ENCODE measurements at regions not wholly inside any gene's neighbourhood (a gene's known extent, or its start where the extent isn't known, plus 50 kb on each side); places are given as distances from the start of the nearest gene placed in this dataset.

GRCh38 chr13:30559274-30559673, 58.4 kb upstream of the USPL1 start:
- no peak for DNase-seq (ENCODE audit: low read depth, low spot score)
- no peak overlapping the region for H2AFZ ChIP-seq (ENCODE audit: control insufficient read depth, low read length)
- no peaks in the 10 kb centered on the region for H4K20me1 ChIP-seq (ENCODE audit: control insufficient read depth, extremely low read depth, insufficient read depth, low read length)
- dilution Hi-C loops (cut with MboI; ENCODE audit: extremely low pct_ligation_motif_present, low sequenced_read_pairs): no loop called here
- no peaks in the 10 kb centered on the region for H3K79me2 ChIP-seq (ENCODE audit: control insufficient read depth, insufficient read depth, low read length)
- H3K9ac ChIP-seq (ENCODE audit: control insufficient read depth, extremely low read depth, insufficient read depth, low read length): no peak overlapping the region
- no peak for FAIRE-seq
- H3K4me1 ChIP-seq (ENCODE audit: control insufficient read depth, extremely low read depth, insufficient read depth, low read length): no peaks in the 10 kb centered on the region
- H3K4me2 ChIP-seq (ENCODE audit: control insufficient read depth, extremely low read depth, insufficient read depth, low read depth, low read length): no peak overlapping the region
- TF ChIP-seq, protein P1, sequence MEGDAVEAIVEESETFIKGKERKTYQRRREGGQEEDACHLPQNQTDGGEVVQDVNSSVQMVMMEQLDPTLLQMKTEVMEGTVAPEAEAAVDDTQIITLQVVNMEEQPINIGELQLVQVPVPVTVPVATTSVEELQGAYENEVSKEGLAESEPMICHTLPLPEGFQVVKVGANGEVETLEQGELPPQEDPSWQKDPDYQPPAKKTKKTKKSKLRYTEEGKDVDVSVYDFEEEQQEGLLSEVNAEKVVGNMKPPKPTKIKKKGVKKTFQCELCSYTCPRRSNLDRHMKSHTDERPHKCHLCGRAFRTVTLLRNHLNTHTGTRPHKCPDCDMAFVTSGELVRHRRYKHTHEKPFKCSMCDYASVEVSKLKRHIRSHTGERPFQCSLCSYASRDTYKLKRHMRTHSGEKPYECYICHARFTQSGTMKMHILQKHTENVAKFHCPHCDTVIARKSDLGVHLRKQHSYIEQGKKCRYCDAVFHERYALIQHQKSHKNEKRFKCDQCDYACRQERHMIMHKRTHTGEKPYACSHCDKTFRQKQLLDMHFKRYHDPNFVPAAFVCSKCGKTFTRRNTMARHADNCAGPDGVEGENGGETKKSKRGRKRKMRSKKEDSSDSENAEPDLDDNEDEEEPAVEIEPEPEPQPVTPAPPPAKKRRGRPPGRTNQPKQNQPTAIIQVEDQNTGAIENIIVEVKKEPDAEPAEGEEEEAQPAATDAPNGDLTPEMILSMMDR (optimal IDR thresholded peaks at IDR 0.05 in 1 of 3, IDR thresholded peaks at IDR 0.05 in 1 of 3, conservative IDR thresholded peaks at IDR 0.05 in 1 of 3; ENCODE audit: extremely low read depth in 1 of 3, insufficient read depth in 2 of 3, low read length in 3 of 3): no peak
- no peak for TF ChIP-seq EZH2 (IDR thresholded peaks at IDR 0.05; ENCODE audit: low read length)
- H3K9me3 ChIP-seq (ENCODE audit: control insufficient read depth, low read depth, low read length): no peaks in the 10 kb centered on the region
- no peaks in the 10 kb centered on the region for H3K36me3 ChIP-seq (ENCODE audit: control insufficient read depth in 2 of 2, extremely low read depth in 1 of 2, insufficient read depth in 2 of 2, low read length in 2 of 2)
- H3K27me3 ChIP-seq (ENCODE audit: control insufficient read depth, extremely low read depth, insufficient read depth, low read length): no peaks in the 10 kb centered on the region
- no peak overlapping the region for H3K27ac ChIP-seq (ENCODE audit: control insufficient read depth, insufficient read depth, low read length)
- H3K9me1 ChIP-seq (ENCODE audit: control insufficient read depth, extremely low read depth, insufficient read depth, low read length): no peaks in the 10 kb centered on the region
- H3K4me3 ChIP-seq (ENCODE audit: control insufficient read depth in 2 of 3, extremely low read depth in 1 of 3, insufficient read depth in 2 of 3, low read depth in 1 of 3, low read length in 3 of 3): no peak overlapping the region

- Histone ChIP-seq H2AFZ (ENCODE audit: control insufficient read depth, low read length) (no peak overlapping the region), H3K4me1 (ENCODE audit: control insufficient read depth, extremely low read depth, insufficient read depth, low read length) (no peaks in the 10 kb centered on the region), H3K9ac (ENCODE audit: control insufficient read depth, extremely low read depth, insufficient read depth, low read length) (no peak overlapping the region), H3K4me2 (ENCODE audit: control insufficient read depth, extremely low read depth, insufficient read depth, low read depth, low read length) (no peak overlapping the region), H3K9me1 (ENCODE audit: control insufficient read depth, extremely low read depth, insufficient read depth, low read length) (no peaks in the 10 kb centered on the region), H4K20me1 (ENCODE audit: control insufficient read depth, extremely low read depth, insufficient read depth, low read length) (no peaks in the 10 kb centered on the region), H3K4me3 (ENCODE audit: control insufficient read depth in 2 of 3, extremely low read depth in 1 of 3, insufficient read depth in 2 of 3, low read depth in 1 of 3, low read length in 3 of 3) (no peak overlapping the region), H3K36me3 (ENCODE audit: control insufficient read depth in 2 of 2, extremely low read depth in 1 of 2, insufficient read depth in 2 of 2, low read length in 2 of 2) (no peaks in the 10 kb centered on the region), H3K79me2 (ENCODE audit: control insufficient read depth, insufficient read depth, low read length) (no peaks in the 10 kb centered on the region), H3K9me3 (ENCODE audit: control insufficient read depth, low read depth, low read length) (no peaks in the 10 kb centered on the region), H3K27ac (ENCODE audit: control insufficient read depth, insufficient read depth, low read length) (no peak overlapping the region), H3K27me3 (ENCODE audit: control insufficient read depth, extremely low read depth, insufficient read depth, low read length) (no peaks in the 10 kb centered on the region)
- TF ChIP-seq, protein P1 (optimal IDR thresholded peaks at IDR 0.05 in 1 of 3, IDR thresholded peaks at IDR 0.05 in 1 of 3, conservative IDR thresholded peaks at IDR 0.05 in 1 of 3; ENCODE audit: extremely low read depth in 1 of 3, insufficient read depth in 2 of 3, low read length in 3 of 3): no peak
- no peak for TF ChIP-seq EZH2 (IDR thresholded peaks at IDR 0.05; ENCODE audit: low read length)
- DNase-seq (ENCODE audit: low read depth, low spot score): no peak
- dilution Hi-C loops (cut with MboI; ENCODE audit: extremely low pct_ligation_motif_present, low sequenced_read_pairs): no loop called here
- no peak for FAIRE-seq
Measured at GRCh38 chr13:30560212-30560611, 57.5 kb upstream of the USPL1 start.
